ENCODE measurements at regions not wholly inside any gene's neighbourhood (a gene's known extent, or its start where the extent isn't known, plus 50 kb on each side); places are given as distances from the start of the nearest gene placed in this dataset.

- TF ChIP-seq CTCF (IDR thresholded peaks at IDR 0.05; ENCODE audit: low read length) (no peak), EZH2 (IDR thresholded peaks at IDR 0.05; ENCODE audit: borderline replicate concordance, low read length) (no peak)
These were observed 1876.0 kb upstream of the C9orf72 start for GRCh38 chr9:29449306-29449705.
